Activated CD8-positive, alpha-beta memory T cell treated with anti-CD3 and anti-CD28 coated beads, Interleukin-2, amount 50 U/mL, for 4 hours (primary cell): ENCODE measurements at regions not wholly inside any gene's neighbourhood (a gene's known extent, or its start where the extent isn't known, plus 50 kb on each side); places are given as distances from the start of the nearest gene placed in this dataset.

ENCODE experiments used
- DNase-seq: peaks from one replicate; pipeline ENCODE4 v3.0.0-alpha.2; 2020

GRCh38 chr1:56442290-56442877, 137.0 kb downstream of the PLPP3 start:
- no peak for DNase-seq

- DNase-seq = no peak
These were observed 137.8 kb downstream of the PLPP3 start for GRCh38 chr1:56441601-56442000.

GRCh38 chr1:56439610-56440264, 139.6 kb downstream of the PLPP3 start:
- no peak for DNase-seq

- DNase-seq = no peak
These were observed 140.3 kb downstream of the PLPP3 start for GRCh38 chr1:56438901-56439551.

- no peak for DNase-seq
These were observed 141.4 kb downstream of the PLPP3 start for GRCh38 chr1:56437959-56438358.

GRCh38 chr1:56436912-56437417, 142.4 kb downstream of the PLPP3 start:
- DNase-seq = no peak

- DNase-seq = no peak
These were observed 143.1 kb downstream of the PLPP3 start for GRCh38 chr1:56436296-56436695.

- no peak for DNase-seq
These were observed 143.7 kb downstream of the PLPP3 start for GRCh38 chr1:56435434-56436262.

GRCh38 chr1:56434740-56435139, 144.6 kb downstream of the PLPP3 start:
- DNase-seq = no peak

GRCh38 chr1:56434025-56434424, 145.3 kb downstream of the PLPP3 start:
- no peak for DNase-seq

GRCh38 chr1:56433056-56433577, 146.2 kb downstream of the PLPP3 start:
- DNase-seq = no peak

- DNase-seq = no peak
These were observed 147.0 kb downstream of the PLPP3 start for GRCh38 chr1:56432166-56432971.

- no peak for DNase-seq
These were observed 149.1 kb downstream of the PLPP3 start for GRCh38 chr1:56430141-56430839.

GRCh38 chr1:56429288-56429687, 150.1 kb downstream of the PLPP3 start:
- DNase-seq = no peak

- DNase-seq = no peak
These were observed 152.6 kb downstream of the PLPP3 start for GRCh38 chr1:56426587-56427381.

- DNase-seq = no peak
These were observed 153.8 kb downstream of the PLPP3 start for GRCh38 chr1:56425494-56426037.

- no peak for DNase-seq
These were observed 154.4 kb downstream of the PLPP3 start for GRCh38 chr1:56424744-56425493.

- no peak for DNase-seq
These were observed 155.6 kb downstream of the PLPP3 start for GRCh38 chr1:56423716-56424115.

- DNase-seq = no peak
These were observed 161.2 kb downstream of the PLPP3 start for GRCh38 chr1:56418151-56418631.
